Endothelial cell of umbilical vein (primary cell): ENCODE measurements at regions not wholly inside any gene's neighbourhood (a gene's known extent, or its start where the extent isn't known, plus 50 kb on each side); places are given as distances from the start of the nearest gene placed in this dataset.

ENCODE experiments used
- BruUV-seq: library from RNA; stranded (reverse); fragments of 400-500 nt; replicated peaks from 2 replicates; lab custom pipeline; 2021; lab: Mats Ljungman, UMichigan
- CTCF ChIA-PET: fragments of 300-600, 350-600 bp; sonication (Branson Sonifier 250); formaldehyde crosslinking; loops from one replicate; lab custom pipeline; 2021; ENCODE audit warnings: antibody characterized with exemption, inconsistent platforms; lab: Charles Lee
- POLR2A ChIA-PET: fragments of 300-600, 350-600 bp; sonication (Branson Sonifier 250); formaldehyde crosslinking; loops from one replicate; lab custom pipeline; 2021; ENCODE audit warnings: antibody characterized with exemption, inconsistent platforms; lab: Charles Lee
- DNase-seq: peaks from one replicate; pipeline ENCODE4 v3.0.0-alpha.2; 2011; ENCODE audit warnings: low read depth, low spot score
- FAIRE-seq: peaks from 2 replicates; lab custom pipeline; 2011; peaks lifted over from hg19 to GRCh38; lab: Jason Lieb, UNC
- H2AFZ ChIP-seq: 2 replicates; pipeline ENCODE4 v1.6.0; 2012; ENCODE audit warnings: low read depth, low read length, control low read depth, inconsistent platforms
- H3K27ac ChIP-seq: 2 replicates; pipeline ENCODE4 v1.5.1; 2011; ENCODE audit warnings: low read depth, mild to moderate bottlenecking, control low read depth, low read length, moderate library complexity; ENCODE audit not compliant: insufficient read depth
- H3K27me3 ChIP-seq, 2 experiments: 2 replicates each; pipeline versions ENCODE4 v1.6.0 to v1.6.1; 2011; ENCODE audit warnings: low read length in 2 of 2, mixed read lengths in 1 of 2; ENCODE audit not compliant: control insufficient read depth in 2 of 2, insufficient read depth in 2 of 2
- H3K36me3 ChIP-seq, 2 experiments: 2 replicates in 1 of 2; 3 replicates in 1 of 2; pipeline ENCODE4 v1.5.1; 2011; ENCODE audit warnings: low read length in 2 of 2, mild to moderate bottlenecking in 1 of 2, moderate library complexity in 1 of 2; ENCODE audit not compliant: control insufficient read depth in 2 of 2, insufficient read depth in 2 of 2; ENCODE audit errors: extremely low read depth in 1 of 2
- H3K4me1 ChIP-seq: 3 replicates; pipeline ENCODE4 v1.5.1; 2011; ENCODE audit warnings: mild to moderate bottlenecking, low read length; ENCODE audit not compliant: control insufficient read depth, insufficient read depth; ENCODE audit errors: extremely low read depth
- H3K4me2 ChIP-seq: 2 replicates; pipeline ENCODE4 v1.6.1; 2011; ENCODE audit warnings: low read length, control low read depth, mixed read lengths; ENCODE audit not compliant: insufficient read depth
- H3K4me3 ChIP-seq, 3 experiments: fragments of 200-600 bp in 1 of 3; sonication (generic), shearing (Covaris generic) in 1 of 3; replicated peaks in 1 of 3; 2 replicates each; pipeline ENCODE4 v1.5.1; 2011 to 2016; ENCODE audit warnings: control low read depth in 3 of 3, low read length in 3 of 3, mild to moderate bottlenecking in 2 of 3, inconsistent platforms in 1 of 3, low read depth in 1 of 3, moderate library complexity in 1 of 3; ENCODE audit not compliant: insufficient read depth in 1 of 3
- H3K79me2 ChIP-seq: 2 replicates; pipeline ENCODE4 v1.6.0; 2012; ENCODE audit warnings: low read length, inconsistent platforms; ENCODE audit not compliant: control insufficient read depth, insufficient read depth
- H3K9ac ChIP-seq: replicated peaks from 2 replicates; pipeline ENCODE3; 2011; ENCODE audit warnings: low read length, control low read depth; ENCODE audit not compliant: insufficient read depth; ENCODE audit errors: extremely low read depth
- H3K9me1 ChIP-seq: replicated peaks from 3 replicates; pipeline ENCODE4 v1.6.0; 2011; ENCODE audit warnings: mild to moderate bottlenecking, low read length; ENCODE audit not compliant: control insufficient read depth, insufficient read depth; ENCODE audit errors: extremely low read depth
- H3K9me3 ChIP-seq: replicated peaks from 2 replicates; pipeline ENCODE4 v1.5.1; 2012; ENCODE audit warnings: low read length, inconsistent platforms; ENCODE audit not compliant: control insufficient read depth, insufficient read depth
- H4K20me1 ChIP-seq: replicated peaks from 2 replicates; pipeline ENCODE3; 2011; ENCODE audit warnings: mild to moderate bottlenecking, low read length; ENCODE audit not compliant: control insufficient read depth, insufficient read depth; ENCODE audit errors: extremely low read depth
- CTCF ChIP-seq, 2 donors: IDR thresholded peaks; 1 replicate in 1 of 2; 2 replicates in 1 of 2; pipeline ENCODE4 v1.5.1; 2011; ENCODE audit warnings: low read length in 2 of 2, mild to moderate bottlenecking in 2 of 2, moderate library complexity in 2 of 2, control low read depth in 1 of 2, inconsistent platforms in 1 of 2, low read depth in 1 of 2; ENCODE audit not compliant: insufficient read depth in 1 of 2; ENCODE audit errors: extremely low read depth in 1 of 2
- EZH2 ChIP-seq: IDR thresholded peaks from 2 replicates; pipeline ENCODE4 v1.6.1; 2012; ENCODE audit warnings: borderline replicate concordance, low read depth, mild to moderate bottlenecking, moderate library complexity, low read length, inconsistent platforms; ENCODE audit not compliant: severe bottlenecking
- FOS ChIP-seq: IDR thresholded peaks from 2 replicates; pipeline ENCODE4 v1.6.1; 2011; ENCODE audit warnings: mild to moderate bottlenecking, low read length, moderate library complexity, borderline replicate concordance; ENCODE audit not compliant: insufficient read depth
- GATA2 ChIP-seq: IDR thresholded peaks from 2 replicates; pipeline ENCODE4 v1.7.0; 2011; ENCODE audit warnings: low read depth, mild to moderate bottlenecking, moderate library complexity, mixed read lengths, low read length; ENCODE audit not compliant: insufficient read length, insufficient read depth
- JUN ChIP-seq: IDR thresholded peaks from 2 replicates; pipeline ENCODE4 v1.6.1; 2011; ENCODE audit warnings: borderline replicate concordance, low read depth; ENCODE audit not compliant: insufficient read length, insufficient read depth
- MAX ChIP-seq: IDR thresholded peaks from 2 replicates; pipeline ENCODE4 v1.6.1; 2011; ENCODE audit not compliant: insufficient read depth, insufficient read length
- MYC ChIP-seq: IDR thresholded peaks from one replicate; pipeline ENCODE4 v1.6.1; 2011; ENCODE audit warnings: mild to moderate bottlenecking, low read depth, low read length
- POLR2A ChIP-seq: IDR thresholded peaks from 2 replicates; pipeline ENCODE4 v1.6.1; 2012; ENCODE audit warnings: low read depth, mild to moderate bottlenecking, control low read depth, low read length
- POLR2AphosphoS5 ChIP-seq: IDR thresholded peaks from 2 replicates; pipeline ENCODE4 v1.6.1; 2012; ENCODE audit warnings: low read depth, mild to moderate bottlenecking, control low read depth, low read length, moderate library complexity; ENCODE audit not compliant: insufficient read depth
- dilution Hi-C: fragments of 300-500 bp; cut with MboI; formaldehyde crosslinking; loops from one replicate; pipeline ENCODE4 v1.15.0; 2019; ENCODE audit warnings: low sequenced_read_pairs; ENCODE audit not compliant: extremely low pct_ligation_motif_present
- intact Hi-C: fragments of 100-400 bp; cut with micrococcal nuclease; formaldehyde crosslinking; loops from one replicate; pipeline ENCODE4 v1.10.0; 2022

DNA sequence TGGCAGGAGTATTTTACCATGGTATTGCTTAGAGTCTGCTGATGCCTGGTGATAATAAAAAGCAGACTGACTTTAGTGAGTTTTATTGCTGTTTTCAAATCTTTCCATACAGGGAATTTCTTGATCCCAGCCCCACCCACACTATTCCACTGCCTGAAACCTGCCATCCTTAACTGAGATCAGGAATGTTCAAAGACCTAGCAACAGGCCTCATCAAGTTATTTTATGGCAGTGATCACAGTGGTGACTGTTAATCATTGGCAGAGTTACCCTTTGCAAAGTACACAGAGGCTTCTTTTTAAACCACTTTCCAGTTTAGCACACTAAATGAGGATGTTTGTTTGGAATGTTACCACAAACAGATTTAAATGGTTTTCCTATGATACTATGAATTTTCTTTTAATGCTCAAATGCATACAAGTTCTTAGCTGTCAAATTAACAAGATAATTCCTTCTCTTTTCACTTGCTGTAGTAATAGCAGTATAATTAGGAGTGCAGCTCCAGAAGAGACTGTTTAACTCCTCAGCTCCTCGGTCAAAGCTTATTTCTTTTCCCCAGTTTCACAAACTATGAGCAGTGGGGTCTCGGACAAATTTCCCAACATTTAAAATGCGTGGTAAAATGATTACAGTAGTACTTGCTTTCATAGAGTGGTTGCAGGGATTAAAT is 69.9 kb upstream of the USP25 start:
- Histone ChIP-seq H4K20me1 (no peaks in the 10 kb centered on the region), H3K4me3 (no peak overlapping the region), H3K79me2 (no peaks in the 10 kb centered on the region), H3K27ac (no peak overlapping the region), H2AFZ (no peak overlapping the region), H3K36me3 (no peaks in the 10 kb centered on the region), H3K4me1 (no peaks in the 10 kb centered on the region), H3K9me1 (no peaks in the 10 kb centered on the region), H3K27me3 (no peaks in the 10 kb centered on the region), H3K4me2 (no peak overlapping the region), H3K9ac (no peak overlapping the region), H3K9me3 (no peaks in the 10 kb centered on the region)
- ChIA-PET CTCF (interaction anchor here (2.5 kb wide), 1 partner anchor 11 kb away, joined by 7 read pairs; no protein-coding TSS in a partner anchor), POLR2A (no interaction called here)
- BruUV-seq, result no TSS peak
- FAIRE-seq (no peak), DNase-seq (no peak)
- intact Hi-C loops (loop anchor here (5.0 kb wide), 1 partner anchor 1952 kb away; the partner anchor contains the start of gene BTG3), dilution Hi-C loops (no loop called here)
- TF ChIP-seq MYC (no peak), EZH2 (no peak), MAX (no peak), JUN (no peak), FOS (no peak), POLR2AphosphoS5 (no peak), CTCF (IDR thresholded peaks at IDR 0.05; ENCODE audit: extremely low read depth in 1 of 2, insufficient read depth in 1 of 2, low read depth in 1 of 2, low read length in 2 of 2) (no peak), GATA2 (no peak), POLR2A (no peak)
